HG02623 (cell line): ENCODE measurements at regions not wholly inside any gene's neighbourhood (a gene's known extent, or its start where the extent isn't known, plus 50 kb on each side); places are given as distances from the start of the nearest gene placed in this dataset.
"Not testable (repeated sequence)": the region's sequence is repeated elsewhere in the genome, so short reads cannot be mapped to it uniquely, and the experiment has no call there.

Experiments used
- ATAC-seq: cut with Tn5 transposase; IDR thresholded peaks from one replicate; pipeline ENCODE4 v1.9.1; 2021; ENCODE audit warnings: moderate library complexity; ENCODE audit not compliant: unreplicated experiment

- no peak for ATAC-seq
Measured at GRCh38 chr3:106336619-106337018, 467.8 kb upstream of the CBLB start.

DNA sequence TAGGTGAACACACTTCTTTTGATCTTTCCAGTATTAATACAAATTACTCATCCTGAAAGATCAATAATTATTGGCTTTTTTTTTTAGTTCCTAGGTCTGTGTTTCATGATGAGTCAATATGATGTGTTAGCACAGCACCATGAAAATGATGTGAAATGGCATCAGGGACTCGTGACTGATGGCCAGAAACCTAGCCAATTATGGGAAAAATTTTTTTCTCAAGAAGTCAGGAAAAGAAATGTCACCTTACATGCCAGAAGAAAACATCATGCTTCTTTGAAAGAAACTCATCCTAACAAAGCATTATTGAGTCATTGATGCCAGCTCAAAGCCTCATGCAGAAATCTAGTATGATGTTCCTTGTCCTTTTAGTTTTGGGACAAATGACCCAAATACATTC lies 468.3 kb upstream of the CBLB start:
- ATAC-seq, result no peak

GRCh38 chr3:106338582-106339214 lies 469.9 kb upstream of the CBLB start:
- no peak for ATAC-seq

DNA sequence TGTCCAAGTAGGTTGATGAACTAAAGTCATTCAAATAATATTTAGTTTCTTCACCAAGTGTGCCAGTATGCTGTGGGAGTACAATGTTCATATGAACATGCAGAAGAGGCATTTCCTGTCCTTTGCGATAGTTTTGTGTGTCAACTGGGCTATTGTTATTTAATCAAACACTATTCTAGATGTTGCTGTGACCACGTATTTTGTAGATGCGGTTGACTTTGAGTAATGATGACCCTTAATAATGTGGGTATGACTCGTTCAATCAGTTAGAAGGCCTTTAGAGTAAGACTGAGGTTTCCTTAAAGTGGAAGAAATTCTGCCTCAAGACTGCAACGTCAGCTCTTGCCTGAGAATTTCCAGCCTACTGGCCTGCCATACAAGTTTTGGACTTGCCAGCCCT lies 470.7 kb upstream of the CBLB start:
- no peak for ATAC-seq

DNA sequence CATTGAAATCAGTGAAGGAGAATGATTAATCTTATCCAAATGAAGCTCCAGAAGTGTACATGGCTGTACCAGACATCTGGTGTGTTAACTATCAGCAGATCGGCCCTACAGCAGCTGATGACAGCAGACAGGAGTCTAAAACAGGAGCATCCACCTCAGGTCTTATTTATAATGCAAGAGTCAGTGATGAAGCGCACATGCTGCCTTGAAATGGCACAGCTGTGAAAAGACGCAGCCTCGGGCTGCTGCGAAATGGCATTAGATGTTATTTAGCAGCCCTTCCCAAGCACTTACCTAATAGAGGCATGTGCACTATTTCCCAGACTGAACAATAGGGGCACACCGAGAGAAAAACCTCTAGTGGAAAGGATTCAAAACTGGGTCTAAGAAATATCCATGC lies 472.3 kb upstream of the CBLB start:
- no peak for ATAC-seq

DNA sequence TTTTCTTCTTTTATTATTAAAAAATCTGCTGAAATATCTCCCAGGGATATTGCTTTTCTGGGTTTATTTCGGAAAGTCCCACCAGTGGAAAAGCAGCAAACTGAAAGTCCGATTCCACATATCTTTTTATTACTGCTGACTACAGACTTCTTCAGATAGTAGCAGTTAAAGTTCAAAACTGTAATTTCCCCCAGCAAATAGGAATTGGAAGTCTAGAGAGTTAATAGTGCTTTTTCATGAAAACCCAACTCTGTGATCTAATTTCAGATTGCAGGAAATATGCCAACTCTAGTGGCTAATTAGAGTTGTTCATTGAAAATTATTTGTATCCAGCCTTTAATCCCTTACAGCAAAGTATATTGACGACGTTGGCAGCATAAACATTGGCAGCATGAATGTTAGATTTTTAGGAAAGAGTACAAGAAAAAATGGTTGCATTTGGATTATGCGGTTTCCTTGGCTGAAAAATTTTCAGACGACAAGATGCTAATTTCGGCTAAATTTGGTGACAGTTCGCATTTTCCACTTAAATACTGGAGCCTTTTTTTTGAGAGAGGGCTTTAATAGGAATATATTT lies 472.9 kb upstream of the CBLB start:
- no peak for ATAC-seq

- ATAC-seq, result no peak
Measured at GRCh38 chr3:106342386-106342785, 473.6 kb upstream of the CBLB start.

DNA sequence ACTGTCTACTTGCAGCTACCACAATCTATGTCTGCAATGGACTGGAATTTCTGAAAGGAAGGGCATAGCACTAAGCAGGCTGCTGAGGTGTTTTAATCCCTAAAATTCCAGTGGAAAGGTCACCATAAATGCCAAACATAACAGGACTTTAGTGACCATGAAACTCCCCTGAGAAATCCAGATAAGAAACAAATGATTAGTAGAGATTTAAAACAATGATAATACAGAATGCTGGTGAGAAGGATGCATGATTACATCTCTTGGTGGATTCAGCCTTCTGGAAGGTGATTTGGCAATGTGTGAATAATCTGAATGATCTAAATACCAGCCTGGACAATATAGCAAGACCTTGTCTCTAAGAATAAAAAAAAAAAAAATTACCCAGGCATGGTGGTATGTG lies 475.0 kb upstream of the CBLB start:
- no peak for ATAC-seq

DNA sequence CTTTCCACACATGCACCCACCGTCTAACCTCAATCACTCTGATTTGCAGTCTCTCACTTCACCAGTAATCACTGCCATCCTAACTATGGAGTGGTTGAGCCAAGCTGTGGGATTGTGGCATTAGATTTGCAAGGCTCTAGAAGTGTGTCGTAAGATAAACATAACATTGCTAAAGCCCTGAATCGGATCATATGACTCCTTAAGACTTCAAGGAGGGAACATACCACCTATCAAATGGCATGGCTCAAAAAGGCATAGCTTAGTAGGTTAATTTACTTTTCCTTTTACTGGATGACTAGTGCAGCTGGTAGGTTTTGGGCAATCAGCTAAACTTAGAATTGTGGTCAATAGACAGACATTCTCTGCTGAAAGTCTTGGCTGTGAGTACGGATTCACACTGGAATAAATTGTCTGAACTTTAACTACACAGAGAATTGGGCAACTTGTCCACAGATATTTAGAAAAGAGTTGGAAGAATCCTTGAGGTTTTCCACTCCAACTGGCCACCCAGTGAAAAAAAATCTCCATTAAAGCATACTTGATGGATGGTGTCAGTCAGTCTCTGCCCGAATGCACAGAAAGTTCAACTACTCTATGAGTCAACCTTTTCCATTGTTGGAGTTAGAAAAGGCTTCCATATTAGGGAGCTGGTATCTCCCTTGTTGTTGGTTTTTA lies 476.7 kb upstream of the CBLB start:
- ATAC-seq, result no peak

DNA sequence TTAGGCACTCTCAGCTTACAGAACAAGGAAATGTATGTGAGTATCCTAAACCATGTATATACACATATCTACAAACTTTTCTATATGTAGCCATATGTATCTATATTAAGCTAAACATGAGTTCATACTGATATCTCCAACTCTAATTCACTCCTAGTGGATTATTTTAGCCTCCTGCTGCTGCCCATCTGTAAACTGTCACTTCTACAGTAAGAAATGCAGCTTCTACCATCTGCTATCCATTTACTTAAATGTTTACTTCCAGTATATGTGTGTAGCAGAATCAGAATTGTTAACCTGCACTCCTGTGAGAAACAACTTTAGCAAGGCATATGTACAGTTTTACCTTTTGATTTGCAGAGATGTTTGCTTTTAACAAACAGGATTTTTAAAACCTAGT lies 478.5 kb upstream of the CBLB start:
- no peak for ATAC-seq

DNA sequence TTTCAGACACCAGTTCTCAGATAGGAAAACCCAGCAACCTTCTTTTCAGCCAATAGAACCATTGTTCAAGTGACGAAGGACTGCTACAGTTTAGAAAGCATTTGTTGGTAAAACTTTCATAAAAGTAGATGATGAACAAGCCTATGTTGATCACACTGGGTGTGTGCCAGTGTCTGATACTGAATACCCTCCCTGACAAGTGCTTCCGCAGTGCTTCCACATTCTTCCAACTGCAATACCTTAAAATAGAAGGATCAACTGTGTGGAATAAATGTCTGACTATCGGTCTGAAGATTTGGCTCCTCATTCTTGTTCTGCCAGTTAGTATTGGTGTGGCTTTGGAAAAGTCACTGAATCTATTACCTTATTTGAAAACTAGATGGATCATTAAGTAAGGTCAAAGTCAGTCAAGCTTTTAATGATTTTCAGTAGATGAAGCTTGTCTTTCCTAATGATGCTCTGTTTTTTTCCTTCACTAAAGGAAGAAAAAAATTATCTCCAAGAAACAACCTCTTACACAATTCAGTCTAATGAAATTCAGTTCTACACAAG lies 479.4 kb upstream of the CBLB start:
- no peak for ATAC-seq

GRCh38 chr3:106349191-106349881 lies 480.5 kb upstream of the CBLB start:
- ATAC-seq, result no peak

GRCh38 chr3:106355873-106356272 lies 487.1 kb upstream of the CBLB start:
- ATAC-seq, result no peak

GRCh38 chr3:106359692-106360091 lies 490.9 kb upstream of the CBLB start:
- no peak for ATAC-seq

- not testable (repeated sequence) for ATAC-seq
Measured at GRCh38 chr3:106360901-106361300, 492.1 kb upstream of the CBLB start.

- no peak for ATAC-seq
Measured at GRCh38 chr3:106364477-106364876, 495.7 kb upstream of the CBLB start.

DNA sequence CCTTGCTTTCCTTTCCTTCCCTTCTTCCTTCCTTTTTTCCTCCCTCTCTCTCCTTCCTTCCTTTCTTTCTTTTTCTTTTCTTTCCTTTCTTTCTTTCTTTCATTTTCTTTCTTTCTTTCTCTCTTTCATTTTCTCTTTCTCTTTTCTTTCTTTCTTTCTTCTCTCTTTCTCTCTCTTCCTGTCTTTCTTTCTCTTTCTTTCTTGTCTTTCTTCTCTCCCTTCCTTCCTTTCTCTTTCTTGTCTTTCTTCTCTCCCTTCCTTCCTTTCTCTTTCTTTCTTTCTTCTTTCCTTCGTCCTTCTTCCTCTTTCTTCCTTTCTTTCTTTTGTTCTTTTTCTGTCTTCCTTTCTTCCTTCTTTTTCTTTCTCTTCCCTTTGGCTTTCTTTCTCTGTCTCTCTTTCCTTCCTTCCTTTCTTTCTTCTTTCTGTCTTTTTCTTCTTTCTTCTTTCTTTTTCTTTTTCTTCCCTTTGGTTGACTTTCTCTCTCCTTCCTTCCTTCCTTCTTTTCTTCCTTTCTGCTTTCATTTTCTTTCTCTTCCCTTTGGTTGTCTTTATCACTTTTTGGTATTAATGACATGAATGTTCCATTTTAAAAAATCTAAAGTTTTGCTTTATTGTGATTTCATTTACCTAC lies 496.4 kb upstream of the CBLB start:
- no peak for ATAC-seq

- ATAC-seq, result no peak
Measured at GRCh38 chr3:106366352-106366751, 497.5 kb upstream of the CBLB start.

DNA sequence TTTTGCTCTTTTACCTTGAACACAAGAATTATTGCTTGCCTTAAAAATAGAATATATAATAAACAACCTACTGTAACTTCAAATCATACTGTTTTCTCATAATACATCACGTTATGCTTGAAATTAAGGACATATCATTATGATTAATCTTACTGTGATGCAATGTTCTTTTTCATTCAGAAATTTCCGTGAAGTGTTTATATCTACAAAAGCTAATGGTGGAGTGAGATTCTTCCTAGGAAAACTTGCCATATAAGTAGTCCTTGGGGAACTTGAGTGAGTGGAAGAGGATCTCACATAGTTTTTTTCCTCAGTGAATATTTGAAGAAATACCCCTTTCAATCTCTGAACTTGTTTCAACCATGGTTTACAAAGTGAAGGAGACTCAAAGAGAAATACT lies 498.7 kb upstream of the CBLB start:
- ATAC-seq, result no peak

GRCh38 chr3:106371221-106371970 lies 502.6 kb upstream of the CBLB start:
- ATAC-seq, result no peak
